ENCODE measurements at regions not wholly inside any gene's neighbourhood (a gene's known extent, or its start where the extent isn't known, plus 50 kb on each side); places are given as distances from the start of the nearest gene placed in this dataset.

- TF ChIP-seq ZNF274 (IDR thresholded peaks at IDR 0.05; ENCODE audit: low read length) (no peak), ZNF274 (tag by site-specific recombination; IDR thresholded peaks at IDR 0.05; ENCODE audit: borderline replicate concordance) (no peak), CTCF (tag by site-specific recombination; IDR thresholded peaks at IDR 0.05) (no peak), SALL2 (tag by site-specific recombination; IDR thresholded peaks at IDR 0.05; ENCODE audit: borderline replicate concordance) (no peak), ZNF707 (tag by site-specific recombination; IDR thresholded peaks at IDR 0.05) (no peak), ZNF112 (tag by site-specific recombination; IDR thresholded peaks at IDR 0.05) (no peak), ZSCAN5A (tag by site-specific recombination; IDR thresholded peaks at IDR 0.05) (no peak), SETDB1 (IDR thresholded peaks at IDR 0.05; ENCODE audit: insufficient read length, low read length) (no peak), PATZ1 (tag by site-specific recombination; IDR thresholded peaks at IDR 0.05) (no peak), ZNF501 (tag by site-specific recombination; IDR thresholded peaks at IDR 0.05) (no peak), HOXA7 (CRISPR knock-in tag; IDR thresholded peaks at IDR 0.05; ENCODE audit: borderline replicate concordance) (no peak)
These were observed 179.8 kb upstream of the NBEA start for GRCh38 chr13:34762312-34762711.
